C4-2B (cell line): ENCODE measurements at regions not wholly inside any gene's neighbourhood (a gene's known extent, or its start where the extent isn't known, plus 50 kb on each side); places are given as distances from the start of the nearest gene placed in this dataset.

Source experiments
- CTCF ChIP-seq: fragments of 450-650 bp; conservative IDR thresholded peaks from 2 replicates; pipeline ENCODE4 v1.5.1; 2017; ENCODE audit warnings: mild to moderate bottlenecking
- ZFX ChIP-seq: fragments of 450-650 bp; IDR thresholded peaks from 2 replicates; pipeline ENCODE4 v1.6.1; 2017

- TF ChIP-seq CTCF (no peak), ZFX (no peak)
Observed at GRCh38 chr18:57219964-57220363, 73.1 kb downstream of the BOD1L2 start.
